ENCODE measurements at regions not wholly inside any gene's neighbourhood (a gene's known extent, or its start where the extent isn't known, plus 50 kb on each side); places are given as distances from the start of the nearest gene placed in this dataset.

- peak; percentile 51 for DNase-seq (ENCODE audit: low read depth)
Observed at GRCh38 chr11:88231894-88232482, 56.7 kb upstream of the RAB38 start.

- no peak for DNase-seq (ENCODE audit: low read depth)
Observed at GRCh38 chr11:88229303-88229702, 54.1 kb upstream of the RAB38 start.

Measured in iris pigment epithelial cell (primary cell).